ENCODE measurements at regions not wholly inside any gene's neighbourhood (a gene's known extent, or its start where the extent isn't known, plus 50 kb on each side); places are given as distances from the start of the nearest gene placed in this dataset.
"Not testable (repeated sequence)": the region's sequence is repeated elsewhere in the genome, so short reads cannot be mapped to it uniquely, and the experiment has no call there.

GRCh38 chr9:101880846-101881245 lies 142.4 kb upstream of the GRIN3A start:
- no peak overlapping the region for H3K27ac Mint-ChIP-seq
- ChIA-PET CTCF (no interaction called here), POLR2A (no interaction called here)
- DNase-seq (no peak), ATAC-seq (no peak)
- H3K4me1 Mint-ChIP-seq, result no peaks in the 10 kb centered on the region
- no peaks in the 10 kb centered on the region for H3K9me3 Mint-ChIP-seq (ENCODE audit: low read depth)
- H3K27me3 Mint-ChIP-seq, result peaks cover 2% of the 10 kb centered on the region
- no peaks in the 10 kb centered on the region for H3K36me3 Mint-ChIP-seq (ENCODE audit: low read depth)
- no peak overlapping the region for H3K4me3 Mint-ChIP-seq
- intact Hi-C loops (cut with DNase I, micrococcal nuclease), result no loop called here

- Mint-ChIP-seq H3K4me3 (no peak overlapping the region), H3K27ac (no peak overlapping the region), H3K4me1 (no peaks in the 10 kb centered on the region), H3K9me3 (ENCODE audit: low read depth) (no peaks in the 10 kb centered on the region), H3K27me3 (peaks cover 2% of the 10 kb centered on the region), H3K36me3 (ENCODE audit: low read depth) (no peaks in the 10 kb centered on the region)
- ChIA-PET CTCF (no interaction called here), POLR2A (no interaction called here)
- intact Hi-C loops (cut with DNase I, micrococcal nuclease), result no loop called here
- ATAC-seq (no peak), DNase-seq (no peak)
Observed at GRCh38 chr9:101878734-101879133, 140.3 kb upstream of the GRIN3A start.

DNA sequence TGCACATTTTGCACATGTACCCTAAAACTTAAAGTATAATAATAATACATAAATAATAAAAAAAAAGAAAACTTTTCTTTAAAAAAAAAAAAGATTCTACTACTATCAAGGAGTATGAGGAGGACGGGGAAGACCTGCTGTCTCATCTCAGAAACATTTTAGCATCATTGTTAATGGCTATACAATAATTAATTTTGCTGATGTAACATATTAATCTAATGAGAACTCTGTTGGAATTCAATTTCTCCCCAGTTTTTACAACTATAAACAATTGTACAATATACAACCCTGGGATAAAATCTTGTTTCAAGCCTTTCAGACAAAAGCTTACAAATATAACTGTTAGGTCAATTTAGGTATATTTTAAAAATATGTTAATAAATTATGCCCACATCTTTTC lies 139.0 kb upstream of the GRIN3A start:
- no peaks in the 10 kb centered on the region for H3K36me3 Mint-ChIP-seq (ENCODE audit: low read depth)
- H3K27ac Mint-ChIP-seq, result no peak overlapping the region
- no peaks in the 10 kb centered on the region for H3K9me3 Mint-ChIP-seq (ENCODE audit: low read depth)
- ATAC-seq (no peak), DNase-seq (no peak)
- H3K4me1 Mint-ChIP-seq, result no peaks in the 10 kb centered on the region
- ChIA-PET POLR2A (no interaction called here), CTCF (no interaction called here)
- H3K27me3 Mint-ChIP-seq, result peaks cover 2% of the 10 kb centered on the region
- intact Hi-C loops (cut with DNase I, micrococcal nuclease), result no loop called here
- H3K4me3 Mint-ChIP-seq, result no peak overlapping the region

DNA sequence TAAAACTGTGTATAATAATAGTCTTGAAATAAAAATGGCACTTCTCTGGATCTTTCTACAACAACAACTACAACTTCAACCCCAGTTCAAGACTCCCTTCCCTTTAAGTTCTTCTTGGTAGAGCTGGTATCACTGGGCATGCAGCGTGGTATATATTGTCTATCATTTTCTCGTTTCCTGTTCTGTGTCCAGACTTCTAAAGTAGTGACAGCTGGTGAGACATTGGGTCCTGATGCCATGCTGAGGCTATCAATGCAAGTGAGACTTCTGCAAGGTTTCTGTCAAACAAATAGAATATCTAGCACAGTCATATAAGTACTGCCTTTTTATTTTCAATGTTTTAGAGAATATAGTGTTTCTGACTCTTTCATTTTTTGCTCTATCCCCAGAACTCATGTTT lies 123.0 kb upstream of the GRIN3A start:
- H3K4me1 Mint-ChIP-seq, result no peaks in the 10 kb centered on the region
- no peaks in the 10 kb centered on the region for H3K36me3 Mint-ChIP-seq (ENCODE audit: low read depth)
- DNase-seq (no peak), ATAC-seq (no peak)
- no peaks in the 10 kb centered on the region for H3K9me3 Mint-ChIP-seq (ENCODE audit: low read depth)
- intact Hi-C loops (cut with DNase I, micrococcal nuclease), result no loop called here
- POLR2A ChIA-PET, result no interaction called here
- no peak overlapping the region for H3K4me3 Mint-ChIP-seq
- peaks cover 1% of the 10 kb centered on the region for H3K27me3 Mint-ChIP-seq
- no peak overlapping the region for H3K27ac Mint-ChIP-seq
- CTCF ChIA-PET, result no interaction called here

DNA sequence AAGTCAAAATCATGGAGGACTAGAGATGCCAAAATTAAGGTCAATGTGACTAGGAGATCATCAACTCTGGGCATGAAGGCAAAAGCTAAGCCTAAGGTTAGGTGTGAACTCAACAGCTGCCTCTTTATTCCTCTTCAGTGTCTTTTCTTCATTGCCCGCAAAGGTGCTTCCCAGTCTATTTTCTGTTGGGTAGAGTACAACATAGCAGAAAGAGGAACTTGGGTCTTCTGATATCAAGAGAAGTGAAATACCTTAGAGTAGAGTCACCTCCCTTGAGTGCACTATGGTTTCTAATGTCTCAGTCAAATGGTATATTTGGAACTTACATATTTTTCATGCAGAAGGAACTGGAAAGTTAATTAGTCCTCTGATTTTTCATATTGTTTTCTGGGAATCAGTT lies 122.5 kb upstream of the GRIN3A start:
- ChIA-PET CTCF (no interaction called here), POLR2A (no interaction called here)
- intact Hi-C loops (cut with DNase I, micrococcal nuclease), result no loop called here
- Mint-ChIP-seq H3K4me3 (no peak overlapping the region), H3K27ac (no peak overlapping the region), H3K27me3 (peaks cover 1% of the 10 kb centered on the region), H3K4me1 (no peaks in the 10 kb centered on the region), H3K9me3 (ENCODE audit: low read depth) (no peaks in the 10 kb centered on the region), H3K36me3 (ENCODE audit: low read depth) (no peaks in the 10 kb centered on the region)
- no peak for DNase-seq
- ATAC-seq, result no peak

DNA sequence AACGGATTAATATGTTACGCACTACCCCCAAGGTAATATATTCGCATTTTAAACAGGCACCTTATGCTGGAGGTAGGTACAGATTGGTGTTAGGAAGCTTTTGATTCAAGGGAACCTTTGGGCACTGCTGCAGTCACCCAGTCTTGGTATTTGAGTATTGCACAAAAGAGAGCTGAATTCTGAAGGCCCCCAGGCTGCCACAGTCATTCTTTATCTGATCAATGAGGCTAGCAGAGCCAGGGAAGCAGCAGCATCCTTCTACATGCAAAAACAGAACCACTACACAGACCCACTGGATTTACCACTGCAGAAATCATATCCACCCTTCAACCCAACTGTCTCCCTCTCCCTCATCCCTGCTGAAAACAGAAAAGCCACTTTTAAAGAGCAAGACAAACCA lies 121.2 kb upstream of the GRIN3A start:
- Mint-ChIP-seq H3K9me3 (ENCODE audit: low read depth) (no peaks in the 10 kb centered on the region), H3K4me3 (no peak overlapping the region), H3K27ac (no peak overlapping the region), H3K27me3 (peaks cover 1% of the 10 kb centered on the region), H3K36me3 (ENCODE audit: low read depth) (no peaks in the 10 kb centered on the region), H3K4me1 (no peaks in the 10 kb centered on the region)
- no peak for ATAC-seq
- no peak for DNase-seq
- ChIA-PET CTCF (no interaction called here), POLR2A (no interaction called here)
- intact Hi-C loops (cut with DNase I, micrococcal nuclease), result no loop called here

GRCh38 chr9:101858026-101858425 lies 119.6 kb upstream of the GRIN3A start:
- Mint-ChIP-seq H3K36me3 (ENCODE audit: low read depth) (no peaks in the 10 kb centered on the region), H3K27me3 (peaks cover 4% of the 10 kb centered on the region), H3K4me1 (no peaks in the 10 kb centered on the region), H3K27ac (no peak overlapping the region), H3K4me3 (no peak overlapping the region), H3K9me3 (ENCODE audit: low read depth) (no peaks in the 10 kb centered on the region)
- intact Hi-C loops (cut with DNase I, micrococcal nuclease), result no loop called here
- no peak for DNase-seq
- no peak for ATAC-seq
- CTCF ChIA-PET, result no interaction called here
- POLR2A ChIA-PET, result no interaction called here

DNA sequence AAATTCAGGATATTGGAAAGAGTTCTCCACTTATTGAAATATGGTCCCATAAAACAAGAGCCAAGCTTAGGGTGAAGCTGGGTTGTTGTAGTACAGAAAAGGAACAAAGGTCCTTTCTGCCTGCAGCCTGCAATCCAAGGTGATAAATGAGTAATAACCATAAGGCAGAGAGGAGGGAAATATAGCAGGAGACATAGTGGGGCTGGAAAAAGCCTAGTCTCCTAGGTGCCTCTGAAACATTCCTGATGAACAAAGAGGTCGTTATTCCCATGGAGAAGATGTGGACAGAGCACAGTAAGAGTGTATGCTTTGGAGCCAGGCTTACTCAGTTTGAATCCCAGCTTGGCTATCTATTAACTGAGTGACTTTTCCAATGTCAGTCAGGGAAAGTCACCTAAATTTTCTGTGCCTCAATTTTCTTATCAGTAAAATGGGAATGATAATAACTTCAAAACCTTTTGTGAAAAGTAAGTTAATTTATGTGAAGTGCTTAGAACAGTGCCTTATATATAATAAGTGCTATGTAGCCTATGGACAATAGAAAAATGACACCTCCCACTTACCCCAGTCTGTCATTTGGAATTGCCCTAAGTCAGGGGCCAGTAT lies 110.8 kb upstream of the GRIN3A start:
- intact Hi-C loops (cut with DNase I, micrococcal nuclease), result no loop called here
- Mint-ChIP-seq H3K4me1 (no peaks in the 10 kb centered on the region), H3K36me3 (ENCODE audit: low read depth) (no peaks in the 10 kb centered on the region), H3K4me3 (no peak overlapping the region), H3K27me3 (peaks cover 6% of the 10 kb centered on the region), H3K27ac (no peak overlapping the region), H3K9me3 (ENCODE audit: low read depth) (no peaks in the 10 kb centered on the region)
- ATAC-seq (no peak), DNase-seq (no peak)
- POLR2A ChIA-PET, result interaction anchor here (0.6 kb wide), 1 partner anchor 183 kb away, joined by 10 read pairs; no protein-coding TSS in a partner anchor
- CTCF ChIA-PET, result interaction anchor here (0.6 kb wide), 1 partner anchor 85 kb away, joined by 4 read pairs; no protein-coding TSS in a partner anchor

DNA sequence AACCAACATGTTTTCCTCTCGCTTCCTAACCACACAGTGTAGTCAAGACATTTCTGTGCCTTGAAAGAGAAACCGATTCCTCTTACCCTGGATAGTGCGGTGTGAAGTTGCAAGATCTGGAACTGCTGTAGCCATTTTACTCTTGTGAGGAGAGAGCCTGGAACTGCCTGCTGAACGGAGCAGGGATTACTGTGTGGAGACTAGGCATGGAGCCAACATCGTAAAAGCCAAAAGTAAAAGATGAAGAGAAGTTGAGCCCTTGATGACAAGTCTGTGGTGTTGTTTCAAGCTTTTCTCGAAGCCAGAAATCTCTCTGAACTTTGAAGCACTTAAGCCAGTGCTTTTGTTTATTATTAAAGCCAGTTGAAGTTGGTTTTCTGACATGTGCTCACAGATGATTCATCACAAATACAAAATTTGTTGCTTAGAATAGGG lies 110.1 kb upstream of the GRIN3A start:
- DNase-seq, result no peak
- POLR2A ChIA-PET, result interaction anchor here (0.6 kb wide), 1 partner anchor 184 kb away, joined by 10 read pairs; no protein-coding TSS in a partner anchor
- Mint-ChIP-seq H3K4me3 (no peak overlapping the region), H3K4me1 (no peaks in the 10 kb centered on the region), H3K9me3 (ENCODE audit: low read depth) (no peaks in the 10 kb centered on the region), H3K36me3 (ENCODE audit: low read depth) (no peaks in the 10 kb centered on the region), H3K27me3 (peaks cover 3% of the 10 kb centered on the region), H3K27ac (no peak overlapping the region)
- intact Hi-C loops (cut with DNase I, micrococcal nuclease), result no loop called here
- no peak for ATAC-seq
- CTCF ChIA-PET, result interaction anchor here (0.6 kb wide), 1 partner anchor 86 kb away, joined by 4 read pairs; no protein-coding TSS in a partner anchor

DNA sequence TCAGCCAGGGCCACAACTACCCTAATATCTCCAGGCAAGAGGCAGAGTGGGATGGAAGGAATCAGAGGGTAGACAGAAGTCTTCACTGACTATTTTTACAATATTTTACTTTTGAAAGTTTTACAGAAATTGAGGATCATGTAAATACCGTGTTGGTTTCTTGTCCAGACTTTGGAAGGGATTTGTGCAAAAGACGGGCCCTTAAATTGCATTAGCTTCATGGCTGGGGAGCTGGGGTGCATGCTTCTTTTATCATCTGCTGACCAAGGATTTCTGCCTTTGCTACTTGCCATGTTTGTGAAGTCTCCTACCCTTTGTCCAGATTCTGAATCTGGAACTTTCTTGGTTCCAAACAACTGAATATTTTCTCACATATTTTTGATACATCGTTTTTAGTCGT lies 107.7 kb upstream of the GRIN3A start:
- no peaks in the 10 kb centered on the region for H3K9me3 Mint-ChIP-seq (ENCODE audit: low read depth)
- DNase-seq (no peak), ATAC-seq (no peak)
- H3K4me1 Mint-ChIP-seq, result no peaks in the 10 kb centered on the region
- POLR2A ChIA-PET, result no interaction called here
- peaks cover 3% of the 10 kb centered on the region for H3K27me3 Mint-ChIP-seq
- CTCF ChIA-PET, result no interaction called here
- H3K27ac Mint-ChIP-seq, result no peak overlapping the region
- no peaks in the 10 kb centered on the region for H3K36me3 Mint-ChIP-seq (ENCODE audit: low read depth)
- no peak overlapping the region for H3K4me3 Mint-ChIP-seq
- intact Hi-C loops (cut with DNase I, micrococcal nuclease), result no loop called here

GRCh38 chr9:101840694-101841188 lies 102.3 kb upstream of the GRIN3A start:
- H3K27me3 Mint-ChIP-seq, result no peaks in the 10 kb centered on the region
- no peak for DNase-seq
- H3K36me3 Mint-ChIP-seq (ENCODE audit: low read depth), result no peaks in the 10 kb centered on the region
- ATAC-seq, result no peak
- ChIA-PET CTCF (no interaction called here), POLR2A (no interaction called here)
- intact Hi-C loops (cut with DNase I, micrococcal nuclease), result no loop called here
- no peaks in the 10 kb centered on the region for H3K9me3 Mint-ChIP-seq (ENCODE audit: low read depth)
- H3K27ac Mint-ChIP-seq, result no peak overlapping the region
- H3K4me3 Mint-ChIP-seq, result no peak overlapping the region
- H3K4me1 Mint-ChIP-seq, result no peaks in the 10 kb centered on the region

DNA sequence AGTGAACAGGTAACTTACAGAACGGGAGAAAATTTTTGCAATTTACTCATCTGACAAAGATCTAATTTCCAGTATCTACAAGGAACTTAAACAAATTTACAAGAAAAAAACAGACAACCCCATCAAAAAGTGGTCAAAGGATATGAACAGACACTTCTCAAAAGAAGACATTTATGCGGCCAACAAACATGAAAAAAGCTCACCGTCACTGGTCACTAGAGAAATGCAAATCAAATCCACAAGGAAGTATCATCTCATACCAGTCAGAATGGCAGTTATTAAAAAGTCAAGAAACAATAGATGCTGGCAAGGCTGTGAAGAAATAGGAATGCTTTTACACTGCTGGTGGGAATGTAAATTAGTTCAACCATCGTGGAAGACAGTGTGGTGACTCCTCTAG lies 100.5 kb upstream of the GRIN3A start:
- intact Hi-C loops (cut with DNase I, micrococcal nuclease); H3K27ac Mint-ChIP-seq; H3K4me1 Mint-ChIP-seq; H3K36me3 Mint-ChIP-seq (ENCODE audit: low read depth); POLR2A ChIA-PET; H3K4me3 Mint-ChIP-seq; H3K27me3 Mint-ChIP-seq; DNase-seq; CTCF ChIA-PET; H3K9me3 Mint-ChIP-seq (ENCODE audit: low read depth); ATAC-seq: not testable (repeated sequence)

- intact Hi-C loops (cut with DNase I, micrococcal nuclease), result no loop called here
- H3K27me3 Mint-ChIP-seq, result no peaks in the 10 kb centered on the region
- ATAC-seq (no peak), DNase-seq (no peak)
- H3K4me1 Mint-ChIP-seq, result no peaks in the 10 kb centered on the region
- no peaks in the 10 kb centered on the region for H3K36me3 Mint-ChIP-seq (ENCODE audit: low read depth)
- ChIA-PET CTCF (no interaction called here), POLR2A (no interaction called here)
- no peak overlapping the region for H3K27ac Mint-ChIP-seq
- no peak overlapping the region for H3K4me3 Mint-ChIP-seq
- H3K9me3 Mint-ChIP-seq (ENCODE audit: low read depth), result no peaks in the 10 kb centered on the region
Observed at GRCh38 chr9:101836021-101836420, 97.6 kb upstream of the GRIN3A start.
